ENCODE measurements at regions not wholly inside any gene's neighbourhood (a gene's known extent, or its start where the extent isn't known, plus 50 kb on each side); places are given as distances from the start of the nearest gene placed in this dataset.

GRCh38 chr11:111128076-111128870 lies 117.3 kb upstream of the POU2AF2 start:
- TF ChIP-seq POLR2A (IDR thresholded peaks at IDR 0.05) (no peak), CTCF (IDR thresholded peaks at IDR 0.05) (no peak)

Measured in uterus (tissue), 2 donors.